ENCODE measurements at regions not wholly inside any gene's neighbourhood (a gene's known extent, or its start where the extent isn't known, plus 50 kb on each side); places are given as distances from the start of the nearest gene placed in this dataset.

- ATAC-seq (ENCODE audit: low FRiP score) (no peak), DNase-seq (ENCODE audit: low spot score) (no peak)
- TF ChIP-seq, protein P1, sequence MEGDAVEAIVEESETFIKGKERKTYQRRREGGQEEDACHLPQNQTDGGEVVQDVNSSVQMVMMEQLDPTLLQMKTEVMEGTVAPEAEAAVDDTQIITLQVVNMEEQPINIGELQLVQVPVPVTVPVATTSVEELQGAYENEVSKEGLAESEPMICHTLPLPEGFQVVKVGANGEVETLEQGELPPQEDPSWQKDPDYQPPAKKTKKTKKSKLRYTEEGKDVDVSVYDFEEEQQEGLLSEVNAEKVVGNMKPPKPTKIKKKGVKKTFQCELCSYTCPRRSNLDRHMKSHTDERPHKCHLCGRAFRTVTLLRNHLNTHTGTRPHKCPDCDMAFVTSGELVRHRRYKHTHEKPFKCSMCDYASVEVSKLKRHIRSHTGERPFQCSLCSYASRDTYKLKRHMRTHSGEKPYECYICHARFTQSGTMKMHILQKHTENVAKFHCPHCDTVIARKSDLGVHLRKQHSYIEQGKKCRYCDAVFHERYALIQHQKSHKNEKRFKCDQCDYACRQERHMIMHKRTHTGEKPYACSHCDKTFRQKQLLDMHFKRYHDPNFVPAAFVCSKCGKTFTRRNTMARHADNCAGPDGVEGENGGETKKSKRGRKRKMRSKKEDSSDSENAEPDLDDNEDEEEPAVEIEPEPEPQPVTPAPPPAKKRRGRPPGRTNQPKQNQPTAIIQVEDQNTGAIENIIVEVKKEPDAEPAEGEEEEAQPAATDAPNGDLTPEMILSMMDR (IDR thresholded peaks at IDR 0.05), result no peak
These were observed 123.1 kb upstream of the GJE1 start for GRCh38 chr6:142009647-142010046.

DNA sequence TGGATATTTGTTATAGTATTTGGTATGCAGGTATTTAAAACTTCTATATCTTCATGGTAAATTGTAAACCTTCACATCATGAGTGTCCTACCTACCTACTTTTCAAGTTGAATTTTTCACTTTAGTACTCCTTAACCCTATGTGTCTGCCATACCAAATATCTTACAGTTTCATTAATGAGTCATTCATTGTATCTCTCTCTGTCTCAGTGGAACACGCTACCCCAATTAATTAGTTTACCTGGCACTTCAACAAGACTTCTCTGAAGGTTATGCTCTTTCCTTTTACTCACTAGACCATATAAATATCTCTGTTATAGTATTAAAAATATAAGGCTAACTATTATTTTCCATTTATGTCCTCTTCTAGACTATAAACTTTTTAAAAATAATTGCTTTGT, 123.9 kb upstream of the GJE1 start:
- DNase-seq (ENCODE audit: low spot score) (no peak), ATAC-seq (ENCODE audit: low FRiP score) (no peak)
- TF ChIP-seq, protein P1 (IDR thresholded peaks at IDR 0.05), result no peak

DNA sequence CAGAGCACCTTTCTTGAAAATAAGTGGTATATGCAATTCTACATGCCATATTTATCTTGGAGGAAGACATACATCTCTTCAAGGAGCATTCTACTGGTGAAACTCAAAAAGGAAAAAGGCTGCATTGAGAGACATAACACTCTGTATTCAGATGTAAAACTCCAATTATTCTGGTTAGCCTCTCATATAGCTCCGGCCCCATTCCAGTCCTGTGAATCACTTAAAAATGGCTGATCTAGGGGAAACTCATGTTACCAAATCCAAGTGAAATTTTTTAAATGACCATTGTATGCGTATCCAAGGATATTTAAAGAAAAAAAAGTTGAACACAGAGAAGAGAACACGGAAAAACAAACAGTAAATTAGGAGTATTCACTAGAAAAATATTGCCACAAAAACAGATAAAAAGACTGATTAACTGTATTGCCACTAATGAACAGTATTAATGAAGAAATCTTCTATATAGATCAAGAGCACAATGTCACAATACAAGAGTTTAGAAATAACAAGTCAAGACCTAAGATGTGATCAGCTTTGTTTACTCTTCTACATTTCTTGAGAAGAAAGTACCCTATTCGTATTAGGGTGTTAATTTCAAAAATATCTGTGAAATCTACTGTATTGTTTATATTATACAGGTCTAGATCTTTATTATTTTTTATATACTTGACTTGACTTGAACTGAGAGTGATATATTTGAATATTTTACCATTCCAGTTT, 124.5 kb upstream of the GJE1 start:
- no peak for ATAC-seq (ENCODE audit: low FRiP score)
- TF ChIP-seq, protein P1 (IDR thresholded peaks at IDR 0.05), result no peak
- no peak for DNase-seq (ENCODE audit: low spot score)

GRCh38 chr6:142005021-142005420, 127.7 kb upstream of the GJE1 start:
- TF ChIP-seq, protein P1 (IDR thresholded peaks at IDR 0.05), result no peak
- no peak for DNase-seq (ENCODE audit: low spot score)
- no peak for ATAC-seq (ENCODE audit: low FRiP score)

DNA sequence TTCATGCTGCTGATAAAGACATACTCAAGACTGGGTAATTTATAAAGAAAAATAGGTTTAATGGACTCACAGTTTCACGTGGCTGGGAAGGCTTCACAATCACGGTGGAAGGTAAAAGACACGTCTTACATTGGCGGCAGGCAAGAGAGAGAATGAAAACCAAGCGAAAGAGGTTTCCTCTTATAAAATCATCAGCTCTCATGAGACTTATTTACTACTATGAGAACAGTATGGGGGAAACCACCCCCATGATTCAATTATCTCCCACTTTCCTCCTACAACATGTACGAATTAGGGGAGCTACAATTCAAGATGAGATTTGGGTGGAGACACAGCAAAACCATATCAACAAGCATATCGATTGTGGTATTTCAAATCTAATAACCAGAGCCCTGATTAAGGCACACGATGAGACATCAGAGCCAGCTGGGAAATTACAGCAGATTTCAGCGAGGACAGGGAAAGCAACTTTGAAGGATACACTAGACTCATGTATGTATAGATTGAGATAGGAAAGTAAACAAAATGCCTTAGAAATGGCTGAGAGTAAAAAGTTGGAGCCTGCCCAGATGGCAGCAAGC, 129.8 kb upstream of the GJE1 start:
- ATAC-seq (ENCODE audit: low FRiP score), result no peak
- TF ChIP-seq, protein P1 (IDR thresholded peaks at IDR 0.05), result no peak

DNA sequence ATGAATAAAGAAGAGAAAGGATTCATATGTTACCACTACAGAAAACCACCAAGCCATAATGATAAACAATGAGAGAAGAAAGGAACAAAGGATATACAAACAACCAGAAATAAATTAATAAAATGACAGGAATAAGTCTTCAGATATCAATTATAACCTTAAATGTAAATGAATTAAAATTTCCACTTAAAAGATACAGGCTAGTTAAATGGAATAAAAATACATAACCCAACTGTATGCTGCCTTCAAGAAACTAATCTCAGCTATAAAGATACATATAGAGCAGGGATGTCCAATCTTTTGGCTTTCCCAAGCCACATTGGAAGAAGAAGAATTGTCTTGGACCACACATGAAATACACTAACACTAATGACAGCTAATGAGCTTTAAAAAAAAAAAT, 135.9 kb upstream of the GJE1 start:
- no peak for DNase-seq (ENCODE audit: low spot score)
- no peak for ATAC-seq (ENCODE audit: low FRiP score)
- TF ChIP-seq, protein P1 (IDR thresholded peaks at IDR 0.05), result no peak

More for the DNA sequence above, 129.8 kb upstream of the GJE1 start:
- DNase-seq (ENCODE audit: low spot score), result no peak

DNA sequence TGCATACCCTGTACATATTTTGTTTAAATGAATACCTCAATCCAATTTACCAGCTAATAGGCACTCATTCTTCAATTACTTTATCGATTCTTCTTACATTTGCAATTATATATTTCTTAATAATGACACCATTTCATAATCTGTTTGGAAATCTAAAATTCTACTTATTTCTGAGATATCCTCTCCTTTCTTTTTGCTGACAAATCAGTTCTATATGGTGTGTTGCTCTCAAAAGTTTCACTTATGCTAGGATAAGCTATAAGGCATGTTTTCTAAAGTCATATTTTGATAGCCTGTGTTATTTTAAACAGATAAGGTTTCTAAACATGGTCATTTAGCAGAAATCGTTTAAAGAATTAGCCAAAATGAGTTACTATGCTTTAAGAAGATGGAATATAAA, 140.6 kb upstream of the GJE1 start:
- ATAC-seq (ENCODE audit: low FRiP score) (no peak), DNase-seq (ENCODE audit: low spot score) (no peak)
- TF ChIP-seq, protein P1 (IDR thresholded peaks at IDR 0.05), result no peak
